CD14-positive monocyte (primary cell): ENCODE measurements at regions not wholly inside any gene's neighbourhood (a gene's known extent, or its start where the extent isn't known, plus 50 kb on each side); places are given as distances from the start of the nearest gene placed in this dataset.

Source experiments
- DNase-seq, 3 donors: peaks; one replicate each; pipeline ENCODE4 v3.0.0-alpha.2; 2011 to 2022
- H2AFZ ChIP-seq: 2 replicates; pipeline ENCODE4 v1.6.0; 2012; ENCODE audit warnings: mild to moderate bottlenecking, low read depth, low read length, inconsistent platforms; ENCODE audit not compliant: insufficient read depth, poor library complexity, severe bottlenecking
- H3K27ac ChIP-seq, 2 donors: 1 replicate in 1 of 2; 2 replicates in 1 of 2; pipeline ENCODE4 v1.5.1; 2012 to 2013; ENCODE audit warnings: low read length in 2 of 2, control low read depth in 1 of 2, inconsistent platforms in 1 of 2, low read depth in 1 of 2, mild to moderate bottlenecking in 1 of 2
- H3K27me3 ChIP-seq, 2 donors: one replicate each; pipeline versions ENCODE4 v1.6.0 to v1.6.1; 2011 to 2013; ENCODE audit warnings: low read length in 2 of 2; ENCODE audit not compliant: control insufficient read depth in 2 of 2, insufficient read depth in 2 of 2
- H3K36me3 ChIP-seq, 2 donors: replicated peaks in 1 of 2; 1 replicate in 1 of 2; 2 replicates in 1 of 2; pipeline versions ENCODE4 v1.5.1 to v1.6.1; 2012 to 2013; ENCODE audit warnings: low read length in 2 of 2, control low read depth in 1 of 2, inconsistent platforms in 1 of 2, mild to moderate bottlenecking in 1 of 2; ENCODE audit not compliant: insufficient read depth in 2 of 2, control insufficient read depth in 1 of 2
- H3K4me1 ChIP-seq, 2 donors: 1 replicate in 1 of 2; 2 replicates in 1 of 2; pipeline versions ENCODE4 v1.5.1 to v1.6.1; 2012 to 2013; ENCODE audit warnings: low read length in 2 of 2, control low read depth in 1 of 2, inconsistent platforms in 1 of 2, mild to moderate bottlenecking in 1 of 2, moderate library complexity in 1 of 2; ENCODE audit not compliant: insufficient read depth in 2 of 2, control insufficient read depth in 1 of 2
- H3K4me2 ChIP-seq: replicated peaks from 2 replicates; pipeline ENCODE3; 2012; ENCODE audit warnings: low read length, moderate library complexity, mild to moderate bottlenecking; ENCODE audit not compliant: poor library complexity, severe bottlenecking; ENCODE audit errors: extremely low read depth
- H3K4me3 ChIP-seq, 3 experiments: fragments of 200-600 bp in 1 of 3; sonication (generic) in 1 of 3; replicated peaks in 1 of 3; 1 replicate in 2 of 3; 2 replicates in 1 of 3; pipeline ENCODE4 v1.5.1; 2011 to 2013; ENCODE audit warnings: low read length in 3 of 3, mild to moderate bottlenecking in 3 of 3, control low read depth in 2 of 3, low read depth in 2 of 3, inconsistent platforms in 1 of 3, moderate library complexity in 1 of 3
- H3K79me2 ChIP-seq: 2 replicates; pipeline ENCODE4 v1.6.0; 2012; ENCODE audit warnings: mild to moderate bottlenecking, control low read depth, inconsistent platforms, low read length, moderate library complexity; ENCODE audit not compliant: insufficient read depth
- H3K9ac ChIP-seq: 2 replicates; pipeline ENCODE4 v1.6.0; 2017; ENCODE audit warnings: low read length, mild to moderate bottlenecking; ENCODE audit not compliant: insufficient read depth, poor library complexity, severe bottlenecking
- H3K9me3 ChIP-seq, 2 donors: replicated peaks in 1 of 2; 1 replicate in 1 of 2; 2 replicates in 1 of 2; pipeline versions ENCODE4 v1.5.1 to v1.6.1; 2012 to 2013; ENCODE audit warnings: low read length in 2 of 2, control low read depth in 1 of 2; ENCODE audit not compliant: control insufficient read depth in 1 of 2, insufficient read depth in 1 of 2
- H4K20me1 ChIP-seq: 2 replicates; pipeline ENCODE4 v1.6.0; 2012; ENCODE audit warnings: mild to moderate bottlenecking, low read length, control low read depth, moderate library complexity; ENCODE audit not compliant: insufficient read depth
- H3K27ac Mint-ChIP-seq, 7 donors: one replicate each; pipeline ENCODE4 v1.8.0; 2020; ENCODE audit warnings: mild to moderate bottlenecking in 7 of 7, mixed read lengths in 7 of 7, moderate library complexity in 6 of 7, inconsistent platforms in 2 of 7
- H3K27me3 Mint-ChIP-seq, 3 donors: one replicate each; pipeline ENCODE4 v1.8.0; 2021 to 2022; ENCODE audit warnings: low read depth in 3 of 3, mild to moderate bottlenecking in 3 of 3, mixed read lengths in 3 of 3, moderate library complexity in 3 of 3, inconsistent platforms in 1 of 3
- H3K36me3 Mint-ChIP-seq, 2 donors: one replicate each; pipeline ENCODE4 v1.8.0; 2020; ENCODE audit warnings: mixed read lengths in 2 of 2, inconsistent platforms in 1 of 2, mild to moderate bottlenecking in 1 of 2
- H3K4me1 Mint-ChIP-seq: one replicate; pipeline ENCODE4 v1.8.0; 2020; ENCODE audit warnings: mild to moderate bottlenecking, mixed read lengths
- H3K4me3 Mint-ChIP-seq, 2 donors: one replicate each; pipeline ENCODE4 v1.8.0; 2020; ENCODE audit warnings: mild to moderate bottlenecking in 2 of 2, mixed read lengths in 2 of 2, moderate library complexity in 1 of 2
- H3K9me3 Mint-ChIP-seq, 7 donors: one replicate each; pipeline ENCODE4 v1.8.0; 2020 to 2022; ENCODE audit warnings: mixed read lengths in 7 of 7, mild to moderate bottlenecking in 6 of 7, moderate library complexity in 6 of 7, inconsistent platforms in 2 of 7
- WGBS: methylation state at CpG from one replicate; pipeline ENCODE4 v1.1.5; 2013; ENCODE audit warnings: missing lambda C conversion rate; ENCODE audit not compliant: insufficient coverage; 5-methylcytosine and 5-hydroxymethylcytosine counted together
- intact Hi-C, 2 donors: fragments of 100-400 bp; cut with micrococcal nuclease; formaldehyde crosslinking; loops; one replicate each; pipeline versions ENCODE4 v1.15.0 to v1.15.1; 2023
- TF ChIP-seq, protein P1 (sequence below): fragments of 200-600 bp; IDR thresholded peaks from one replicate; pipeline ENCODE4 v1.8.0; 2022; ENCODE audit warnings: antibody characterized with exemption, mild to moderate bottlenecking

DNA sequence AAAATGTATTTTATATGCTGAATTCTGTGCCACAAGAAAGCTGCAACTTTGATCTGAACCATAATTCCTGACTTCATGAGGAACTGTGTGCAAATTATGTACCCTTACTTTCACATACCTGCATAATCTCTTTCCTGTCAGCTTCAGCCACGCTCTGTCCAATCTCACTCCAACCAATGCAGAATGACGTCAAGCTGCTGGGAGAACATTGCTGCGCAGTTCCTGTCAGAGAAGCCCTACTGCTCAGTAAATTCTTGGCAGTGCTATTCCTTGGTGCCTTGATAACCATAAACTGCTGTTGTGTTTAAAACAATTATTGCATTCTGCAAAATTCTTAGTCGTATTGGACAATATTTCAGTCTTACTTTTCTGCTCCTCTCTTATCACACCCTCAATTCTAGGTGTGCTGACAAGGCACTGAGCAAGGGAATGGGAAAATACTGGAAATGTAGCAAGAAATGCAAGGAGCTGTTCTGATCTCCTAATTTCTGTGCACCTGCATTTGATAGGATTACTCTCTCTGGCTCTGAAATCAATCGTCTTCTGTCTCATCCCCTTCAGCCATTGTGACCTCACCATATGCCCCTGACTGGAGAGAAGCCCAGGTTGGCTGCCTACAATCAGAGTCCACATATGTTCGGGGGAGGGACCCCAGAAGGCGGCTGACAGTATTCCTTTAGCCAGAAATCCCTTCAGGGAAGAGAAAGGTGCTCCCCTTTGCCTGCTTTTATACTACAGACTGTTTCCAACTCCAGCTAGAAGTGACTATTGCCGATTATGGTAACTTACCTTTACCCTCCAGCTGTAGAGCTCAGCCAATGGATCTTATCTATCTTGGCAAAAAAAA is 274.9 kb upstream of the NOVA1 start:
- intact Hi-C loops = no loop called here
- Histone ChIP-seq H3K9me3 (no peaks in the 10 kb centered on the region), H3K27ac (no peak overlapping the region), H4K20me1 (no peaks in the 10 kb centered on the region), H3K4me3 (no peak overlapping the region), H3K27me3 (no peaks in the 10 kb centered on the region), H2AFZ (no peak overlapping the region), H3K36me3 (no peaks in the 10 kb centered on the region), H3K79me2 (no peaks in the 10 kb centered on the region), H3K9ac (no peak overlapping the region), H3K4me2 (no peak overlapping the region), H3K4me1 (no peaks in the 10 kb centered on the region)
- DNase-seq = no peak
- TF ChIP-seq, protein P1, sequence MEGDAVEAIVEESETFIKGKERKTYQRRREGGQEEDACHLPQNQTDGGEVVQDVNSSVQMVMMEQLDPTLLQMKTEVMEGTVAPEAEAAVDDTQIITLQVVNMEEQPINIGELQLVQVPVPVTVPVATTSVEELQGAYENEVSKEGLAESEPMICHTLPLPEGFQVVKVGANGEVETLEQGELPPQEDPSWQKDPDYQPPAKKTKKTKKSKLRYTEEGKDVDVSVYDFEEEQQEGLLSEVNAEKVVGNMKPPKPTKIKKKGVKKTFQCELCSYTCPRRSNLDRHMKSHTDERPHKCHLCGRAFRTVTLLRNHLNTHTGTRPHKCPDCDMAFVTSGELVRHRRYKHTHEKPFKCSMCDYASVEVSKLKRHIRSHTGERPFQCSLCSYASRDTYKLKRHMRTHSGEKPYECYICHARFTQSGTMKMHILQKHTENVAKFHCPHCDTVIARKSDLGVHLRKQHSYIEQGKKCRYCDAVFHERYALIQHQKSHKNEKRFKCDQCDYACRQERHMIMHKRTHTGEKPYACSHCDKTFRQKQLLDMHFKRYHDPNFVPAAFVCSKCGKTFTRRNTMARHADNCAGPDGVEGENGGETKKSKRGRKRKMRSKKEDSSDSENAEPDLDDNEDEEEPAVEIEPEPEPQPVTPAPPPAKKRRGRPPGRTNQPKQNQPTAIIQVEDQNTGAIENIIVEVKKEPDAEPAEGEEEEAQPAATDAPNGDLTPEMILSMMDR = no peak
- 76% methylated on average over 7 of the region's 8 CpGs for WGBS
- Mint-ChIP-seq H3K27me3 (peaks cover 0 to 2% (median 0%) of the 10 kb centered on the region in 3 donors), H3K27ac (no peak overlapping the region), H3K9me3 (no peaks in the 10 kb centered on the region), H3K4me3 (no peak overlapping the region), H3K36me3 (no peaks in the 10 kb centered on the region), H3K4me1 (no peaks in the 10 kb centered on the region)

DNA sequence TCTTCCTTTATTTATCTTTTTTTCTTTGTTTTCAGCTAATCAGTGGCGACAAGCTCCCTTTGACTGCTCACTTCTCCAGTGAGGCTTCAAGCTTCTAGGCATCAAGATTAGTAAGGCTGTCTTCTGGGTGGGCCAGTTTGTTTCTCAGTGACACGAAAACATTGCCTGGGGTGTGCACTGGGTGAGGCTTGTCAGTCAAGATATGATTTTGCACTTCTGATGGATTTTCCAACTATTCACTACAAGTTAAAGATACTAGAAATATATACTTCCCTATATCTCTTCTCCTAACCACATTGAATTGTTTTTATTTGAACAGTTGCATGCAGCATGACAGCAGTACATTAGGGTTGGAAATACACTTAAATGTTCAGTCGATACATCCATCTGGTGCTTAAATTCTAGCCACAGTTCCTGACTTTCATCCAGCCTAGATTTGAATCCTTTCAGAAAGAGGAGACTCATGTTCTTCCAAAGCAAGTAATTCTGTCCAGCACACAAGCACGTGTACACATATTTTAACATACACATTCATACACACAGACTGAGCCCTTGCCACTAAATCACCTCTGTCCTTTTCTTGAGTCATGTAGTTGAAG is 275.6 kb upstream of the NOVA1 start:
- Histone ChIP-seq H4K20me1 (no peaks in the 10 kb centered on the region), H3K4me2 (no peak overlapping the region), H3K9me3 (no peaks in the 10 kb centered on the region), H3K9ac (no peak overlapping the region), H3K4me3 (no peak overlapping the region), H3K36me3 (no peaks in the 10 kb centered on the region), H3K27me3 (no peaks in the 10 kb centered on the region), H3K79me2 (no peaks in the 10 kb centered on the region), H3K27ac (no peak overlapping the region), H2AFZ (no peak overlapping the region), H3K4me1 (no peaks in the 10 kb centered on the region)
- peaks cover 0 to 2% (median 0%) of the 10 kb centered on the region in 3 donors for H3K27me3 Mint-ChIP-seq
- WGBS = 83% methylated on average over 1 of the region's 4 CpGs
- TF ChIP-seq, protein P1 = no peak
- intact Hi-C loops = no loop called here
- DNase-seq = no peak
- H3K4me1 Mint-ChIP-seq = no peaks in the 10 kb centered on the region
- H3K36me3 Mint-ChIP-seq = no peaks in the 10 kb centered on the region
- H3K9me3 Mint-ChIP-seq = no peaks in the 10 kb centered on the region
- no peak overlapping the region for H3K27ac Mint-ChIP-seq
- no peak overlapping the region for H3K4me3 Mint-ChIP-seq
